NCI-H526 (cell line): ENCODE measurements at regions not wholly inside any gene's neighbourhood (a gene's known extent, or its start where the extent isn't known, plus 50 kb on each side); places are given as distances from the start of the nearest gene placed in this dataset.
"Not testable (repeated sequence)": the region's sequence is repeated elsewhere in the genome, so short reads cannot be mapped to it uniquely, and the experiment has no call there.

Source experiments
- DNase-seq, 2 experiments: peaks; one replicate each; lab custom pipeline; 2025; lab: John Stamatoyannopoulos, UW

DNA sequence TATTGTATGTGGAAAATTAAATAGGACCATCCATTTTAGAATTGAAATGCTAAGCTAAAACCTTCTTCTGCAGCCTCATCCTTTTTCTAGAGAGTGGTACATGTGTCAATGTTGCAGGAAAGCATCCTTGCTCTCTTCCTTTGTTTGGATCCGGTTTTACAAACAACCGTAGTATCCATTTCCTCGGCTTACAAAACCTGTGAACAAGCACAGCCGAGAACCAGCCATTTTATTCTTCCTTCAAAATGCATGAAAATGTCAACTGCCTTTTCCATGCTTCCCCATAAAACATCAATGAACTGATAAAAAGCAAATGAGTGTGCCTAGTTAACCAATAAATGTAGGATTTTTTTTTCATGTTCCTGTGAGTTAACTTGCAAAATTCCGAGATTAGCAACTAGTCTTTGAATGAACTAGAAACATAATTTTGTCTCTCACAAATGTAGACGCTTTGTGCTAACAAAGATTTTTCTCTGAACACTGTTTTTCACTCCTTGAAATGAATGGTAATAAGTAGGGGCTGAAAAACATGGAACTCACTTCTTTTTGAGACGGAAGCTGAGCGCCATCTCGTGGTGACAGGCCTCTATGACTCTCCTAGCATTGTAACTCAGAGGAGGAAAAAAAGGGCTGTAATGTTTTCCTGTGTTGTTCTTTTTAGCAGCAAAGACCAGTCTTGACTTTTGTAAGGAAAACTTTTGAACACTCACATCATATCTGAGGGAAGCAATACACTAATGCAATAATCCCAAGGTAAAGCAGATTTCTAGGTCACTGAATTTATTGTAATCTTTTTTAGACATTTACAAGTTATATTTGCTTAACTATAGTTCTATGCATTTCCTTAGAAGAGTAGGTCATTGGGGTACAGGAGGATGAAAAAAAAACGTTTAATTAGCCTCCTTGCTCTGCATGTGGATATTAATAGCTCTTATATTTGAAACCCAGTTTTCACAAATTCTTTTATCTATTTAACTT lies 157.4 kb upstream of the FOXG1 start:
- peak; percentile 6 to 64 for DNase-seq

- DNase-seq = no peak
Measured at GRCh38 chr14:28612414-28612813, 154.2 kb upstream of the FOXG1 start.

DNA sequence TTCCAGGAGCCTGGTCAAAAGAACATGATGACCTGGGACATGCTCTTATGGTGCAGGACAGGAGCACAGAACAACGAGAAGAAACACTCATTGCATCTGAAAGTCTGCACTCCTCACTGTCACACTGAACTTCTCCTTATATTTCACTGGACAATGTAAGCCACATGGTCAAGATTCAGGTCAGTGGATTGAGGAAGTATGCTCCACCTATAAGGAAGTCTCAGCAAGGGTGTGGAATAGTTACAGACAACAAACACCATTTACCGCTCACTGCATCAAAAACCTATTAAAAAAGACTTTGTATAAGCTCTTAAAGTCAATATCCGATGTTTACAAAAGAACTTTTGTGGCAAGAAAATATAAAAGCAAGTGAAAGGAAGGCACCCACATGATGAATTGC lies 153.1 kb upstream of the FOXG1 start:
- no peak for DNase-seq

GRCh38 chr14:28626780-28627179 lies 139.8 kb upstream of the FOXG1 start:
- no peak for DNase-seq

- no peak for DNase-seq
Measured at GRCh38 chr14:28629328-28630004, 137.1 kb upstream of the FOXG1 start.

DNA sequence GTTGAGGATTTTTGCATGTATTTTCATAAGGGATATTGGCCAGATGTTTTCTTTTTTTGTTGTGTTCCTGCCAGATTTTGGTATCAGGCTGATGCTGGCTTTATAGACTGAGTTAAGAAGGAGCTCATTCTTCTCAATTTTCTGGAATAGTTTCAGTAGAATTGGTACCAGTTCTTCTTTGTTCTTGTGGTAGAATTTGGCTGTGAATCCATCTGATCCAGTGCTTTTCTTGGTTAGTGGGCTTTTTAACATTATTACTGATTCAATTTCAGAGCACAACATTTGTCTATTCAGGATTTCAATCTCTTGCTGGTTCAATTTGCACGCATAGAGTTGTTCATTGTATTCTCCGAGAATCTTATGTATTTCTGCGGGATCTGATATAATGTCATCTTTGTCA lies 136.5 kb upstream of the FOXG1 start:
- no peak for DNase-seq

- DNase-seq = peak in 1 of 2 experiments; percentile 4
Measured at GRCh38 chr14:28635387-28635786, 131.2 kb upstream of the FOXG1 start.

DNA sequence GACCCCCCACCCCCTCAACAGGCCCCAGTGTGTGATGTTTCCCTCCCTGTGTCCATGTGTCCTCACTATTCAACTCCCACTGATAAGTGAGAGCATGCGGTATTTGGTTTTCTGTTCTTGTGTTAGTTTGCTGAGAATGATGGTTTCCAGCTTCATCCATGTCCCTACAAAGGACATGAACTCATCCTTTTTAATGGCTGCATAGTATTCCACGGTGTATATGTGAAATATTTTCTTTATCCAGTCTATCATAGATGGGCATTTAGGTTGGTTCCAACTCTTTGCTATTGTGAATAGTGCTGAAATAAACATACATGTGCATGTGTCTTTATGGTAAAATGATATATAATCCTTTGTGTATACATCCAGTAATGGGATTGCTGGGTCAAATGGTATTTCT lies 130.8 kb upstream of the FOXG1 start:
- not testable (repeated sequence) for DNase-seq

DNA sequence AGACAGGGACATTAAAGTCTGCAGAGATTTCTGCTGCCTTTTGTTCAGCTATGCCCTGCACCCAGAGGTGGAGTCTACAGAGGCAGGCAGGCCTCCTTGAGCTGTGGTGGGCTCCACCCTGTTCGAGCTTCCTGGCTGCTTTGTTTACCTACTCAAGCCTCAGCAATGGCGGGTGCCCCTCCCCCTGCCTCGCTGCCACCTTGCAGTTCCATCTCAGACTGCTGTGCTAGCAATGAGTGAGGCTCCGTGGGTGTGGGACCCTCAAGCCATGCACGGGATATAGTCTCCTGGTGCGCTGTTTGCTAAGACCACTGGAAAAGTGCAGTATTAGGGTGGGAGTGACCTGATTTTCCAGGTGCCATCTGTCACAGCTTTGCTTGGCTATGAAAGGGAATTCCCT lies 125.4 kb upstream of the FOXG1 start:
- DNase-seq = not testable (repeated sequence)

- DNase-seq = no peak
Measured at GRCh38 chr14:28651148-28651547, 115.4 kb upstream of the FOXG1 start.

GRCh38 chr14:28652782-28653181 lies 113.8 kb upstream of the FOXG1 start:
- DNase-seq = no peak

- DNase-seq = no peak
Measured at GRCh38 chr14:28653521-28653920, 113.1 kb upstream of the FOXG1 start.

DNA sequence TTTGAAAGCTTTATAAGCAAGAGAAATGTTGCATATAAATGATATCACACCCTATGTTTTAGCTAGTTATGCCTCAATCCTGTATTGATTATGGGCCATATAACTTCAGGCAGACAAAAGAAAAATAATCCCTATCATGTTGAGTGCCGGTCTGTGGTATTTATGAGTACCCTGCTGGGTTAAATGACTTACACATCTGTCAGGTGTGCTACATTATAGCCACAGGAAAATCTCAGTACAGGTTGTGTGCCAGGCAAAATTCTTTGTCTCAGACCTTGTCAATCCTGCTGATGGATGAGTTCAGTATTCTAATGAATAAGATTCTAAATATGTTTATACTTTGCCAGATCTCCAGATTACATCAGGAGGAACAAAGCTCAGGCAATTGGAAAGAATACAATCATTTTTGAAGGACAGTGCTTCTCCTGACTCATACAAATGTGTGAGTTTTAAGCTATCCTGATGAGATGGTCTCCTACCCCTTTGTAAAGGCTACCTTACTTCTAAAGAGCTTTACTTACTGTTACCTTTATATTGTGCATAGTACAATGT lies 109.8 kb upstream of the FOXG1 start:
- no peak for DNase-seq

DNA sequence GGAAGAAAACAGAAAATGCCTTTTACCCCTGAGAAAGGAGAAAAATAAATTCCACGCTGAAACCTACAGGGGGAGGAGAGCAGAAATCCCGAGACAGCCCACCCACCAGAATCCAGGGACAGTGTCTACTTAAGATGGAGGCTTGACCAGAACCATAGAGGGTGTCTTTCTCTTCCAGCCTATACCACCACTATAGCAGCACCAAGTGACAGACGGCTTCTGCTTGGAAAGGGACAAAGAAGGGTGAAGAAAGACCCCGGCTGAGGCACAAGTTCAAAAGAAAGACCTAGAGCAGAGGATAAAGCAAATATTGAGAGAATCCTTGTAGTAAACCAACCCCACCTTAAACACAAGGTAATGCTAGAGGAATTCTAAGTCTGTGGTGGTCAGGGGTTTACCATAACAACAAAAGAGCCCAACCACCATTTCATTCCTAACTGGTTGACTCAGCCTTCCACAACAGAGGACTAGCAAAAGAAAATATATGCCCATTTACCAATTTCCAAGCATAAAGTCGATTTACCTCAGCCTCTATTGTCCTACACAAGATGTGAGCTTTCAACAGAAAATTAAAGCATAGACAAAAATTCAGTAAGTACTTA lies 105.3 kb upstream of the FOXG1 start:
- DNase-seq = no peak

GRCh38 chr14:28666961-28667360 lies 99.6 kb upstream of the FOXG1 start:
- no peak for DNase-seq

- DNase-seq = no peak
Measured at GRCh38 chr14:28671425-28671824, 95.2 kb upstream of the FOXG1 start.

GRCh38 chr14:28673056-28673455 lies 93.5 kb upstream of the FOXG1 start:
- DNase-seq = no peak

DNA sequence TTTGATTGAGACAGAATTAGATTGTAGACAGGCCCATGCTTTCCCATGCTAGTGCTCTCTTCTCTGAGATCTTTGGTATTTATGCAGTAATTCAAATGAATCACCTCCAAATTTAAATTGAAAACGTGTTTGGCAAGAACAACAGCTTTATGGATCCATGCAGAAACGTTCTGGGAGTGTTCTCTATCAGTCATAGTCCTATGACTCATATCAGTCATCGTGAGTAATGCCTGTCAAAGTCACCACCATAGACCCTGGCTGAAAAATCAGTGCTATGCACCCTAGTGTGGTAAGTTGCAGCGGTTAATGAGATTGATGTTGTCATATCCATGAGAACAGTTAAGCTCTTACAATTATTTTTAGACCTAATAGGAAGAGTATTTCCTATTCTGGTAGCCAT lies 90.1 kb upstream of the FOXG1 start:
- no peak for DNase-seq

DNA sequence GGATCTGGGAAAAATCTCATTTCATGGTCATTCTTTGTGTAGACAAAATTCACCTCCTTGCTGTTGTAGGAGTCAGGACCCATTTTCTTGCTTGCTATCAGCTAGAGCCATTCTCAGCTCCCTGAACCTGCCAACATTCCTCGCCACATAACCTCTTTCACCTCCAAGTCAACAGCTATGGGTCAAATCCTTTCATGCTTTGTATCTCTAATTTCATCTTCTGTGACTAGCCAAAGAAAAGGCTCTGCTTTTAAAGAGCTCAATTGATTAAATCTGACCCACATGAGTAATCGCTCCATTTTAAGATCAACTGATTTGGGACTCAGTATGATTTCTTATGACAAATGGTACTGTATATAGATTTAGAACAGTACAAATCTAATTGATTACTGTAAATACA lies 89.2 kb upstream of the FOXG1 start:
- no peak for DNase-seq

GRCh38 chr14:28678887-28679286 lies 87.7 kb upstream of the FOXG1 start:
- DNase-seq = no peak

DNA sequence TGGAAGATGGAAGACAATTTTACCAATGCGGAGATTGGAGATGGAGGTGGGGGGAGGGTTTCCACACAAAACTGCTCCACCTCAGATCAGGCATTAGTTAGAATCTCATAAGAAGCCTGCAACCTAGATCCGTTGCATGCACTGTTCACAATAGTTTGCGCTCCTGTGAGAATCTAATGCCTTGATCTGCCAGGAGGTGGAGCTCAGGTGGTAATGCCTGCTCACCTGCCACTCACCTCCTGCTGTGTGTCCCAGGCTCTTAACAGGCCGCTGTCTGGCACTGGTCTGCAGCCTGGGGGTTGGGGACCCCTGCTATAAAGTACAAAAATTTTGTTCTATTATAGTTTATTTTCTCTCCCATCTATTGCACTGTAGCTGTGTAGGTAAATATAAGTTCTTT lies 84.9 kb upstream of the FOXG1 start:
- peak in 1 of 2 experiments; percentile 5 for DNase-seq

GRCh38 chr14:28690029-28690692 lies 76.4 kb upstream of the FOXG1 start:
- DNase-seq = no peak
